ENCODE measurements at regions not wholly inside any gene's neighbourhood (a gene's known extent, or its start where the extent isn't known, plus 50 kb on each side); places are given as distances from the start of the nearest gene placed in this dataset.

DNA sequence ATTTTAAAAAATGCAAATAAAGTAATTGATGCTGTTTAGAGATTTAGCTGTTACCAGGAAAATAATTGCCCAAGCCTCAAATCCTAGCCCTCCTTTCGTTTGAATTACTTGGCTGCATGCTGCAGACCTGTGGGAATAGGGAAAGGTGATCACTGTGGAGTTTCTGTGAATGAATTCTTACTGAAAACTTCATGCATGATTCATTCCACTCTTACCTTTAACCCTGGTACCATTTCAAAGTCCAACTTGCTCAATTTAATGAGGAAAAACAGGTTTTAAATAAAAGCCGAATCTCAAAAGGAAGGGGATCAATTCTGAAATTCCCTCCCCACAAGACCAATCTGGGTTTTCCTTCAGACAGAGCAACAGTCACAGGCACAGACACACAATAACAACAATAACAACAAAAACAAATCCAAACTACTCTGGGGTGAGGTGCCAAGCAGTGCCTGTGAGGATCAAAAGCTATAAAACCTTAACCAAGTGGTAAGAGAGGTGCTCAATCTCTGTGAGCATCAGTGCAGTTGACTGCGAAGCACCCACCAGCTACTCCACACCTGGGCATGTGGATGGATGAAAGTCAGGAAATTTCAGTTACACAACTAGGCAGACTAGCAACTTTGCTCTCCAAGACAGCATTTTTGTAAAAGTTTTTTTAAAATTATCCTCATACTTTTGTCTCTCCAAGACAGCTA, 200.8 kb downstream of the CNTN3 start:
- TF ChIP-seq, protein P1, sequence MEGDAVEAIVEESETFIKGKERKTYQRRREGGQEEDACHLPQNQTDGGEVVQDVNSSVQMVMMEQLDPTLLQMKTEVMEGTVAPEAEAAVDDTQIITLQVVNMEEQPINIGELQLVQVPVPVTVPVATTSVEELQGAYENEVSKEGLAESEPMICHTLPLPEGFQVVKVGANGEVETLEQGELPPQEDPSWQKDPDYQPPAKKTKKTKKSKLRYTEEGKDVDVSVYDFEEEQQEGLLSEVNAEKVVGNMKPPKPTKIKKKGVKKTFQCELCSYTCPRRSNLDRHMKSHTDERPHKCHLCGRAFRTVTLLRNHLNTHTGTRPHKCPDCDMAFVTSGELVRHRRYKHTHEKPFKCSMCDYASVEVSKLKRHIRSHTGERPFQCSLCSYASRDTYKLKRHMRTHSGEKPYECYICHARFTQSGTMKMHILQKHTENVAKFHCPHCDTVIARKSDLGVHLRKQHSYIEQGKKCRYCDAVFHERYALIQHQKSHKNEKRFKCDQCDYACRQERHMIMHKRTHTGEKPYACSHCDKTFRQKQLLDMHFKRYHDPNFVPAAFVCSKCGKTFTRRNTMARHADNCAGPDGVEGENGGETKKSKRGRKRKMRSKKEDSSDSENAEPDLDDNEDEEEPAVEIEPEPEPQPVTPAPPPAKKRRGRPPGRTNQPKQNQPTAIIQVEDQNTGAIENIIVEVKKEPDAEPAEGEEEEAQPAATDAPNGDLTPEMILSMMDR (IDR thresholded peaks at IDR 0.05): no peak
- TF ChIP-seq POLR2A (IDR thresholded peaks at IDR 0.05): no peak
- no peak for TF ChIP-seq POLR2AphosphoS5 (IDR thresholded peaks at IDR 0.05)
- no peak for TF ChIP-seq EP300 (IDR thresholded peaks at IDR 0.05)

All from upper lobe of left lung (tissue), 4 donors.